Activated CD4-positive, alpha-beta T cell treated with anti-CD3 and anti-CD28 coated beads, Interleukin-2, amount 50 U/mL, for 48 hours (primary cell): ENCODE measurements at regions not wholly inside any gene's neighbourhood (a gene's known extent, or its start where the extent isn't known, plus 50 kb on each side); places are given as distances from the start of the nearest gene placed in this dataset.
A peak's percentile ranks its signal among the peaks of the same experiment; 100 is the strongest.
"Not testable (repeated sequence)": the region's sequence is repeated elsewhere in the genome, so short reads cannot be mapped to it uniquely, and the experiment has no call there.

Experiments
- DNase-seq, 2 experiments: peaks; one replicate each; pipeline ENCODE4 v3.0.0-alpha.2; 2020

- DNase-seq: no peak
Measured at GRCh38 chr6:168369786-168370185, 50.2 kb upstream of the DACT2 start.

DNA sequence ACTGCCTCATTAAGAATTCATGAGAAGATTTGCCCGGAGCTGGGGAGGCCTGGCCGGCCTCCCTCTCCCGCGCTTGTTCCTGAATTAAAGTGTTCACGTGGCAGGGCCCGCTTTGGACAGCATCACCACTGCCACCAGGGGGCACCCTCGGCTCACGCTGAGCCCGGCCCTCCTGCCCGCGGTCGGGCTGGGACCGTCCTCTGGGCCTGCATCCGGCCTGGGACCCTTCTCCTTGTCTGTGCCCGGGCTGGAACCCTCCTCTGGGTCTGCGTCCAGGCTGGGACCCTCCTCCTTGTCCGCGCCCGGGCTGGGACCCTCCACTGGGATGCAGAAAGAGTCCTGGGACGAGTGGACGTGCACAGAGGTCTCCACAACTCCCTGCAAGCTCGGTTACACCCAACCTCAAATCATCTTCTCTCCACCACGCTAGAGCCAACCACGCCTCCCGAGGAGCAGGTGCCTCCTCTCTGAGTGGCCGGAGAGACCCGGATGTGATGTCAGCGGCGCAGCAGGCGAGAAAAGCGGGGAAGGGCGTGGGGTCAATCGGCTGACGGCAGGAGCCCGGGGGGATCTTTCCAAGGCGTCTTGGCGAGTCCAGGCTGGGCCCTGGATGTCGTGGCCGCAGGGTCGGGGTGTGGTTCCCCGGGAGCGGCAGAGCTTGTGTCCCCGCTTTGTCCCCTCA lies 50.9 kb upstream of the DACT2 start:
- DNase-seq: peak; percentile 77 to 81

- DNase-seq: no peak
Measured at GRCh38 chr6:168371185-168371584, 51.6 kb upstream of the DACT2 start.

GRCh38 chr6:168371618-168371980 lies 52.0 kb upstream of the DACT2 start:
- DNase-seq: no peak

DNA sequence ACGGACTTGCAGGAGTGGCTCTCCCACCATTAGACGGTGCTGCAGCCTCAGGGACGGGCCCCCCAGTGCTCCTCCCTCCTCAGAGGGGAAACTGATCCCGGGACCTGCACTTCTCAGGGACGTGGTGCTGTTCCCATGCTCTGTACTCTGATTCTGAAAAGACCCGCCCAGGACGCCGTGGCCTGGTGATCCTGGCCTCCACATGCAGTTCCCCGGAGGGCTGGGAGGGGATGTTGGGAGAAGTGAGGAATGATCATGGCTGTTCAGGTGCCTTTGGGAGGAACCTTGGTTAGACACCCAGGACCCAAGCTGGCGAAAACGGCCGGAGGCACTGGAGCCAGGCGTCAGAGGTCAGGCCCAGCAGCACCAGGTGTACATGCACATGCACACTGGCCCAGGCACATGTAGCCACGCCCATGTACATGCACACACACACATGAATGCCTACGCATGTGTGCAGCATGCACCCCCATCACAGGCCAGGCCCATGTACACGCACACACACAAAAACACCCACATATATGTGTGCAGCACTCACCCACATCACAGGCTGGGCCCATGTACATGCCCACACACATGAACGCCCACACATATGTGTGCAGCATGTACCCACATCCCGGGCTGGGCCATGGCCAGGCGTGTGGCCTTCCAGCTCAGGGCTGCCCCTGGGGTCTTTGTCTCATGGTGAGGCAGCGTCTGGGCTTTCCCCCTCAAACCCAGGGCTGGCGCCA lies 52.6 kb upstream of the DACT2 start:
- DNase-seq: no peak

DNA sequence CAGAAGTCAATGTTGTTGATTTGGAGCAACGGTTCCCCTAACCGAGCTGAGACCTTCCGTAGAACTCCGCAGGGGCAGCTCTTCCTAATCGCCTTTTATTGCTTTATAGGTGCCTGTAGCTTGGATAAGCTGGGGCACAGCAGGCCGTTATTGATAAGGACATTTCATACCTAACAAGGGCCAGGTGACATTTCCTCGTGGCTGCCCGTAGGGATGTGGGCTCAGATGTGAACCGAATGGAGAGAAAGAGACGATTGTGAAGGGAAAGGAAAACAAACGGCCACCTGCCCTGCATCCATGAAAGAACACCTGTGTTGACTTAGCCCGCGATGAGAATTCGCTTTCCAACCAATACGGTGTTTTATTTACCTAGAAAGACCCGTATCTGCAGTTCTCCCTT lies 53.3 kb upstream of the DACT2 start:
- DNase-seq: no peak

GRCh38 chr6:168373389-168373788 lies 53.8 kb upstream of the DACT2 start:
- DNase-seq: no peak

DNA sequence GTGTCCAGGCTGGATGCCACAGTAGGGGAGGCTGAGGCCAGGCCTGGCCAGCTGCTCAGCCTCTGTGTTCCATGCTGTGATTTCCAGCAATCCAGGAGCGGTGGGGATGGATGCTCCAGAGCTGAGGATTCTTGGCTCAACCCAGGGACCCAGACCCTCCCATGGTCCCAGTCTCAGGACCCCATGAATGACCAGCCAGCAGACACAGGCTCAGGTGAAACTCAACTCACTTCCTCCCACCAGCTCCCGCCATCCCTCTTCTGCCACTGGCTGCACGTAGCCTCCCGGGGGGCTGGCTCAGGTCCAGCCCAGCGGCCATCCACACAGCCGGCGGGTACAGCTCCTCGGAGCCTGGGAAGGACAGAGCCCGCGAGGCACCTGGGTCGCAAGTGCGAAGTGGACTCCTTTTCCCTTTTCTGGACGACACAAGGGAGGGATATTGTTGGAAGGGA lies 54.5 kb upstream of the DACT2 start:
- DNase-seq: no peak

DNA sequence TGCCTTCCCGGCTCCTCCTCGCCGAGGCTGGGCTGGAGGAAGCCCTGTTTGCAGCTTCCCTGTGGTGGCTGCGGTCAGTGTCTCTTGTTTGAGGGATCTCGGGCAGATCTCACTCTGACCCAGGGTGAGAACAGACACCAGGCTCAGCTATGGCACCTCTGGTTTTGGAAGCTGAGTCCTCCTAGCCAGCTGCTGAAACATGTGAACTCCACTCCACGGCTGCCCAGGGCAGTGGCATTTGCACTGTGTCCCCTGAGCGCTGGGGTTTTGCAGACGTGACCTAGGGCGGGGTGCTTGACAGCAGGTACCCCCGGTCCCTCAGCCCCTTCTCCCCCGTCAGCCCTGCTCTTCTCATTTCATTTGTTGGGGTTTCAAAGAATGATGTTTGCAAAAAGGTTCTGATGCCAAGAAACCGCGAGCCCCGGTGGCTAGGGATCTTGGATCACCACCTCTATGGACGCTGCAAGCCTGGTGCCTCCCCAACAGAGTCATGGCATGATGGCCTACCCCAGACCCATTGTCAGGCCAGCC lies 55.0 kb upstream of the DACT2 start:
- DNase-seq: no peak

- no peak for DNase-seq
Measured at GRCh38 chr6:168376120-168376519, 56.5 kb upstream of the DACT2 start.

GRCh38 chr6:168376811-168377483 lies 57.4 kb upstream of the DACT2 start:
- DNase-seq: no peak

DNA sequence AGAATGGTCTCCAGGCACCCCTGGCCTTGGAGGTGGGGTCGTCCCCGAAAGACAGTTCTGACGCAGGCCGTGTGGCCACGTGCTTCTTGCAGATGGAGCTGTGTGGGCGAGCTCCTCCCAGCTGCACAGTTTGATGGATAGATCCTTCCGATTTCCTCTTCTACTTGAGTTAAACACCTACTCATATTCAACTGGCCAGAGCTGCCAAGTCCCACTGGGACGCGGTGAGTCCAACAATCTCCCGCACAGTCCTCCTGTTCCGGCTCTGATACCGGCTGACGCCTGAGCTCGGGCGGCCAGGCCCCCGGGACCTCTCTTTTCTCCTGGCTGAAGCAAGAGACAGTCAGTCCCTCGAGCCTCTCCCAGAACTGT lies 57.9 kb upstream of the DACT2 start:
- no peak for DNase-seq

DNA sequence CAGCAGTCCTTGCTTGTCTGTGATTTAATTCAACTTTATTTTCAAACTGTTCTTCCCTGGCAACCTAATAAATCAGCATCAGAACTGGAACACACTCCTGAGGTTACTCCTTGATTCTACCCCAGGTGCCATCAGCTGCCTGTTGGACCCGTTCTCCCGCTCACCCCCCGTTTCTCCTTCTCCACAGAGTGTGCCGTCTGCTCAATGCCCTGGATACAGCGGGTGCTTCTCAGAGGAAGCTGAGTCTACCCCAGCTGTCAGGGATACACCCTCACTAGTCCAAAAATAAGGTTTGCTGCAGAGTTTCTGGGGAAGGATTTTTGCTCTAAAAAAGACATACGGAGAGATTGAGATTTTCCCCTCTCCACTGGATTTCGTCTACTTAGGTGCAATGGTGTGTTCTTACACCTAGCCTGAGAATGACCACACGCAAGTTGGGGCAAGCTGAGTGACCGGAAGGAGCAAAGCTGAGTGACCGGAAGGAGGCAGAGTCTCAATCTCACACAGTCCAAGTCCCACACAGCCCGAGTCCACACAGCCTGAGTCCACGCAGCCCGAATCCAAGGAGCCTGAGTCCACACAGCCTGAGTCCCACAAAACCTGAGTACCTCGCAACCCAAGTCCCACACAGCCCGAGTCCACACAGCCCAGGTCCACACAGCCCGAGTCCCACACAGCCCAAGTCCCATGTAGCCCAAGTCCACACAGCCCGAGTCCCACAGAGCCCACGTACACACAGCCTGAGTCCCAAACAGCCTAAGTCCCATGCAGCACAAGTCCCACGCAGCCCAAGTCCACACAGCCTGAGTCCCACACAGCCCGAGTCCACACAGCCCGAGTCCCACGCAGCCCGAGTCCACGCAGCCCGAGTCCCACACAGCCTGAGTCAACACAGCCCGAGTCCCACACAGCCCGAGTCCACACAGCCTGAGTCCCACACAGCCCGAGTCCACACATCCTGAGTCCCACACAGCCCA lies 58.6 kb upstream of the DACT2 start:
- DNase-seq: no peak

DNA sequence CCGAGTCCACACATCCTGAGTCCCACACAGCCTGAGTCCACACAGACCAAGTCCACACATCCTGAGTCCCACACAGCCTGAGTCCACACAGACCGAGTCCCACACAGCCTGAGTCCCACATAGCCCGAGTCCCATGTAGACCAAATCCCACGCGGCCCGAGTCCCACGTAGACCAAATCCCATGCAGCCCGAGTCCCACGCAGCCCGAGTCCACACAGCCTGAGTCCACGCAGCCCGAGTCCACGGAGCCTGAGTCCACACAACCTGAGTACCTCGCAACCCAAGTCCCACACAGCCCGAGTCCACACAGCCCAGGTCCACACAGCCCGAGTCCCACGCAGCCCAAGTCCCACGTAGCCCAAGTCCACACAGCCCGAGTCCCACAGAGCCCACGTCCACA lies 60.0 kb upstream of the DACT2 start:
- DNase-seq: not testable (repeated sequence)

DNA sequence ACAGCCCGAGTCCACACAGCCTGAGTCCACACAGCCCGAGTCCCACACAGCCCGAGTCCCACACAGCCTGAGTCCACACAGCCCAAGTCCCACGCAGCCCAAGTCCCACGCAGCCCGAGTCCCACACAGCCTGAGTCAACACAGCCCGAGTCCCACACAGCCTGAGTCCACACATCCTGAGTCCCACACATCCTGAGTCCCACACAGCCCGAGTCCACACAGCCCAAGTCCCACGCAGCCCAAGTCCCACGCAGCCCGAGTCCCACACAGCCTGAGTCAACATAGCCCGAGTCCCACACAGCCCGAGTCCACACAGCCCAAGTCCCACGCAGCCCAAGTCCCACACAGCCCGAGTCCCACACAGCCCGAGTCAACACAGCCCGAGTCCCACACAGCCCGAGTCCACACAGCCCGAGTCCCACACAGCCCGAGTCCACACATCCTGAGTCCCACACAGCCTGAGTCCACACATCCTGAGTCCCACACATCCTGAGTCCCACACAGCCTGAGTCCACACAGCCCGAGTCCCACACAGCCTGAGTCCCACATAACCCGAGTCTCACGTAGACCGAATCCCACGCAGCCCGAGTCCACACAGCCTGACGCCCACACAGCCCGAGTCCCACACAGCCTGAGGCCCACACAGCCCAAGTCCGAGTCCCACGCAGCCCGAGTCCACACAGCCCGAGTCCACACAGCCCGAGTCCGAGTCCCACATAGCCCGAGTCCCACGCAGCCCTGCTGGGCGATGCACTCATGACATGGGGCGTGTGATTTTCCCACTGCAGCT lies 60.6 kb upstream of the SMOC2 start:
- not testable (repeated sequence) for DNase-seq

- no peak for DNase-seq
Measured at GRCh38 chr6:168380956-168381605, 59.9 kb upstream of the SMOC2 start.

DNA sequence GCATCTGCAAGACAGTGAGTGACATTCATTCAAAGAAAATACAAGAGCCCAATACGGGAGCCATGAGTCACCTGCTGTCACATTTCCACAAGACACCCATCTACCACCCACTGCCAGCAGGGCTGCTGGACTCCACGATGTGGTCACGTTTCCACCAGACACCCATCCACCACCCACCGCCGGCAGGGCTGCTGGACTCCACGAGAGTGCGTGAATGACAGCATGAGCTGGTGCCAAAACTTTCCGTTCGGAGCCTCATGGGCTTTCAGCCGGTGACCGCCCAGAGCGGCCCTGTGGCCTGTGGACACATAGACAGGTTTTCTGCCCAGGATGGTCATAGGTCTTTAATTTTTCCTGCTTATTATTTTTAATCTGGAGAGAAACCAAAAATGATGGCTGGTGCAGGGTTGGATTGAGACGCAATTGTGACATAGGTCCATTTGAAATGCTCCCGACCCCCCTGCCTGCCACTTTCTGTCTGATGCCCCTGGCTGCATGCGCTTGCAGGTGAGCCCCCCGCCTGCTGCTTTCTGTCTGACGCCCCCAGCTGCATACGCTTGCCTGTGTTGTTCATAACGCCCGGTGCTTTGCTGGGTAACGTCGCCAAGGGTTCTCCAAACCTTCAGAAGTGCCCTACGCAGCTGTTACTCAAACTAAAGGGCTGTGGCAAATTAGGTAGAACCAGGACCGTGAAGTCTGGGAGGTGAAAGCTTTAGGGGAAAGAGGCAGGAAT lies 59.1 kb upstream of the SMOC2 start:
- no peak for DNase-seq

DNA sequence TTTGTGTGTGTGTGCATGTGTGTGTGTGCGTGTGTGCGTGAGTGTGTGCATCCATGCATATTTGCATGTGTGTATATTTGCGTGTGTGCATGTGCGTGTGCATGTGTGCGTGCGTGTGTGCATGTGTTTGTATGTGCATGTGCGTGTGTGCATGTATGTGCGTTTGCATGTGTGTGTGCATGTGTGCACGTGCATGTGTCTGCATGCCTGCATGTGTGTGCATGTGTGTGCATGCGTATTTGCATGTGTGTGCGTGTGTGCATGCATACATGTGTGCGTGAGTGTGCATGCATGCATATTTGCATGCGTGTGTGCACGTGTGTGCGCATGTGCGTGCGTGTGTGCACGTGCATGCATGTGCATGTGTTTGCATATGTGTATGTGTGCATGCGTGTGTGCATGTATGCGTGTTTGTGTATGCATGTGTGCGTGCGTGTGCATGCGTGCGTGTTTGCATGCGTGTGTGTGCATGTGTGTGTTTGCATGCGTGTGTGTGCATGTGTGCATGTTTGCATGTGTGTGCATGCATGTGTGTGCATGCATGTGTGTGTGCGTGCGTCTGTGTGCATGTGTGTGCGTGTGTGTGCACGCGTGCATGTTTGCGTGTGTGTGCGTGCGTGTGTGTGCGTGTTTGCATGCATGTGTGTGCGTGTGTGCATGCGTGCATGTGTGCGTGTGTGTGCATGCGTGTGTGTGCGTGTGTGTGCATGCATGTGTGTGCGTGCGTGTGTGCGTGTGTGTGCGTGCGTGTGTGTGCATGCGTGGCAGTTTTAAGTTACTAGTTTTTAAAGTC lies 57.7 kb upstream of the SMOC2 start:
- no peak for DNase-seq
